ENCODE measurements at regions not wholly inside any gene's neighbourhood (a gene's known extent, or its start where the extent isn't known, plus 50 kb on each side); places are given as distances from the start of the nearest gene placed in this dataset.
"Not testable (repeated sequence)": the region's sequence is repeated elsewhere in the genome, so short reads cannot be mapped to it uniquely, and the experiment has no call there.

DNA sequence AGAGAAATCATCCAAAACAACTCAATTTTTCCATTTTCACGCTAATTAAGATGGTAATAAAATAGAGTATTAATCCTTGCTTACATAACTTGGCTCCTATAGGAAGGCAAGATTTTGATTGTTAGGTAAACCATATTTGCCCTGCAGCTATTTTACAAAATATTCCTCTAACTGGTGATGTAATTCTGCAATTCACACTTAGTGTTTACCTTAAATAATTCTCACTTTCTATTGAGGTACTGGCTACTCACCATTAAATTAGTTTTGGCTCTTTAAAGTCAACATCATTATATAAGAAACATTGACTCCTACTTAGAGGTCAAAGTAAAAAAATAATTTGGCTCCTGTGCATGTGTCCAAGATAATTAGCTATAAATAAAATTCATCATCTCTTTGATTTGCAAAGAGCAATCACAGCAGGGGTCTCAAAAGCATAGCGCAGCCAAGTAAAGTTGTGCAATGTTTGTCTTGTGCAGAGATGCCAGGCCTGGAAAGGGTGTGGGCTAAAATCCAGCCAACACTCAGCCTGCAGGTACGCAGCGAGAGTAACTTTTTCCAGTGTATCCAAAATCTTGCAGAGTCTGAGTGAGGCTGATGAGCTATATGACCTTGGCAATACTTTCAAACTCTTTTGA, 501.2 kb downstream of the MMUT start:
- no peaks in the 10 kb centered on the region for H3K36me3 ChIP-seq (ENCODE audit: control insufficient read depth in 5 of 5, insufficient read depth in 5 of 5, low read length in 5 of 5)
- H3K4me3 ChIP-seq (ENCODE audit: low read depth in 1 of 5, low read length in 5 of 5) = no peak overlapping the region
- H3K9ac ChIP-seq (ENCODE audit: low read length in 5 of 5) = no peak overlapping the region
- H3K4me1 ChIP-seq (ENCODE audit: control insufficient read depth in 5 of 5, insufficient read depth in 5 of 5, low read length in 5 of 5) = no peaks in the 10 kb centered on the region
- no peak overlapping the region for H3K27ac ChIP-seq (ENCODE audit: low read depth, low read length)
- H3K9me3 ChIP-seq (ENCODE audit: control insufficient read depth in 5 of 5, low read length in 5 of 5) = no peaks in the 10 kb centered on the region
- no peaks in the 10 kb centered on the region for H3K27me3 ChIP-seq (ENCODE audit: control insufficient read depth in 5 of 5, insufficient read depth in 4 of 5, low read length in 5 of 5)

DNA sequence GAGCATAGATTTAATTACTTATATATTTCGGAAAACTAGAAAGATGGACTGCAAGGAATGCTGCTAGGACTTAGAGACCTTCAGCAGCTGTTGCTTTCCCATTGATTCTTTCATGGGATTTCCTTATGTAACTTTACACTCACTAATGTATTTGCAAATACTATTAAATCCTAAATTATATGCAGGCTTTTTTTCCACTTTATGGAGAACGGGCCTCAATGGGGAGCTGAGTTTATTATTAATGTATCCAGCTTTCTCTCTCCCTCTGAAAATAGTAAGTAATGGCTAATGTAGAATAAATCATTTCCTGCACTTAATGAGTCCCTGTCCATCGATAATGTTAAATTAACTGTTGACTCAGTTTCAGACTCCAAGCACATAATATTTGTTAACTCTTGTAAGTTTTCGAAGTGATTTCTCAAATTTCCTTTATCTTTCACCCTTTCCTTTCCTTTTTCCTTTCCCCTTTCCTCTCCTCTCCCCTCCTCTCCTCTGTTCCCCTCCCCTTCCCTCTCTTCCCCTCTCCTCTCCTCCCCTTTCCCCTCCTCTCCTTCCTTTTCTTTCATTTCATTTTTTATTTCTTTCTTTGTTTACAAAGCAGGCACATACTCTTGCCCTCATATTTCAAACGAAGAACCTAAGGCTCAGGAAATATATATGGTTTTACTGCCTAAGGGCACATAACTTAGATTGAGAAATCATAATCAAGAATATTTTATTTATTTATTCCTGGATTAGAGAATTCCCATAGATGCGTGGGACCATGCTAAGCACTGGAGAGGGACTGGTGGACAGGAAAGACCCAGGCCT, 503.6 kb downstream of the MMUT start:
- Histone ChIP-seq H3K27ac (ENCODE audit: low read depth, low read length) (no peak overlapping the region), H3K4me3 (ENCODE audit: low read depth in 1 of 5, low read length in 5 of 5) (no peak overlapping the region), H3K36me3 (ENCODE audit: control insufficient read depth in 5 of 5, insufficient read depth in 5 of 5, low read length in 5 of 5) (no peaks in the 10 kb centered on the region), H3K9me3 (ENCODE audit: control insufficient read depth in 5 of 5, low read length in 5 of 5) (no peaks in the 10 kb centered on the region), H3K4me1 (ENCODE audit: control insufficient read depth in 5 of 5, insufficient read depth in 5 of 5, low read length in 5 of 5) (no peaks in the 10 kb centered on the region), H3K9ac (ENCODE audit: low read length in 5 of 5) (no peak overlapping the region), H3K27me3 (ENCODE audit: control insufficient read depth in 5 of 5, insufficient read depth in 4 of 5, low read length in 5 of 5) (no peaks in the 10 kb centered on the region)

DNA sequence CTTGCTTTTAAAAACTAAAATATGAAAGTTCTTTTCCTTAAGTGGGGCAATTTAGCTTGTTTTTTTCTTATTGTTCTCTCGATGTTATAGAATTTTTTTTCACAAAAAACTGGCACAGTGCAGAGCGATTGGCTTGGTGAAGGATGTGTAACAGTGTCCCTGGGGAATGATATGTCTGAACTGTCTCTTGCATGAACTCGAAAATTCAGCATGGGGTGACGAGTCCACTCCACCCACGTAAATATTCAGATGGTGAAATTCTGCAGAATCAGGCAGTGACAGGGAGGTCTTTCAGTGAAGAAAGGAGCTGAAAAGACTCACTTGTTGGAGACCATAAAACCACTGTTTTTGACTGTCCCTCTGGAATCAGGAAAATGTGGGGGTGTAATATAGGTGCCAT, 505.3 kb downstream of the MMUT start:
- H3K27me3 ChIP-seq (ENCODE audit: control insufficient read depth in 5 of 5, insufficient read depth in 4 of 5, low read length in 5 of 5) = no peaks in the 10 kb centered on the region
- no peaks in the 10 kb centered on the region for H3K9me3 ChIP-seq (ENCODE audit: control insufficient read depth in 5 of 5, low read length in 5 of 5)
- H3K27ac ChIP-seq (ENCODE audit: low read depth, low read length) = no peak overlapping the region
- no peak overlapping the region for H3K9ac ChIP-seq (ENCODE audit: low read length in 5 of 5)
- H3K4me3 ChIP-seq (ENCODE audit: low read depth in 1 of 5, low read length in 5 of 5) = no peak overlapping the region
- H3K36me3 ChIP-seq (ENCODE audit: control insufficient read depth in 5 of 5, insufficient read depth in 5 of 5, low read length in 5 of 5) = no peaks in the 10 kb centered on the region
- no peaks in the 10 kb centered on the region for H3K4me1 ChIP-seq (ENCODE audit: control insufficient read depth in 5 of 5, insufficient read depth in 5 of 5, low read length in 5 of 5)

DNA sequence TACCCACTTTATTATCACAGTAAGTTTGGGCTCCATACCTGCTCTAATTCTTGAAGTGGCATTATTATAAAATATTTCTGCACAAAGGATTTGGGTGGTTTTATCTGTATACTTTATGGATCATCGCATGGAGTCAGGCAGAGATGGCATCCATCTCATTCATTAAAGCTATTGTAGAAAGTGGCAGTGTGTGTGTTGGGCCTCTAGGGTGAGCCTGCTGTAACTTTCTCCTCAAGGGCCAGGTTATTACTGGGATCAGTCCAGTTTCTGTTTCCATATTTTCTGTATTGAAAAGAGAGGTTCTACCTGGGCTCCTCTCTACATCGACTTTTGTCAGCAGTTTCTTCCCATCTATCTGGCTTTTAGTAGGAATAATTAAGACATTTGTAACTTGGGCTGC, 511.1 kb downstream of the MMUT start:
- Histone ChIP-seq H3K4me1 (ENCODE audit: control insufficient read depth in 5 of 5, insufficient read depth in 5 of 5, low read length in 5 of 5) (no peaks in the 10 kb centered on the region), H3K9ac (ENCODE audit: low read length in 5 of 5) (no peak overlapping the region), H3K27me3 (ENCODE audit: control insufficient read depth in 5 of 5, insufficient read depth in 4 of 5, low read length in 5 of 5) (no peaks in the 10 kb centered on the region), H3K9me3 (ENCODE audit: control insufficient read depth in 5 of 5, low read length in 5 of 5) (no peaks in the 10 kb centered on the region), H3K4me3 (ENCODE audit: low read depth in 1 of 5, low read length in 5 of 5) (no peak overlapping the region), H3K27ac (ENCODE audit: low read depth, low read length) (no peak overlapping the region), H3K36me3 (ENCODE audit: control insufficient read depth in 5 of 5, insufficient read depth in 5 of 5, low read length in 5 of 5) (no peaks in the 10 kb centered on the region)

DNA sequence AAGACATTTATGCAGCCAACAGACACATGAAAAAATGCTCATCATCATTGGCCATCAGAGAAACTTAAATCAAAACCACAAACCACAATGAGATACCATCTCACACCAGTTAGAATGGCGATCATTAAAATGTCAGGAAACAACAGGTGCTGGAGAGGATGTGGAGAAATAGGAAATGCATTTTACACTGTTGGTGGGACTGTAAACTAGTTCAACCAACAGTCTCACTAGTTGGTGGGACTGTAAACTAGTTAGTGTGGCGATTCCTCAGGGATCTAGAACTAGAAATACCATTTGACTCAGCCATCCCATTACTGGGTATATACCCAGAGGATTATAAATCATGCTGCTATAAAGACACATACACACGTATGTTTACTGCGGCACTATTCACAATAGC, 518.8 kb downstream of the MMUT start:
- not testable (repeated sequence) for H3K27ac ChIP-seq (ENCODE audit: low read depth, low read length); H3K9ac ChIP-seq (ENCODE audit: low read length in 5 of 5); H3K4me3 ChIP-seq (ENCODE audit: low read depth in 1 of 5, low read length in 5 of 5); H3K27me3 ChIP-seq (ENCODE audit: control insufficient read depth in 5 of 5, insufficient read depth in 4 of 5, low read length in 5 of 5); H3K9me3 ChIP-seq (ENCODE audit: control insufficient read depth in 5 of 5, low read length in 5 of 5); H3K36me3 ChIP-seq (ENCODE audit: control insufficient read depth in 5 of 5, insufficient read depth in 5 of 5, low read length in 5 of 5); H3K4me1 ChIP-seq (ENCODE audit: control insufficient read depth in 5 of 5, insufficient read depth in 5 of 5, low read length in 5 of 5)

DNA sequence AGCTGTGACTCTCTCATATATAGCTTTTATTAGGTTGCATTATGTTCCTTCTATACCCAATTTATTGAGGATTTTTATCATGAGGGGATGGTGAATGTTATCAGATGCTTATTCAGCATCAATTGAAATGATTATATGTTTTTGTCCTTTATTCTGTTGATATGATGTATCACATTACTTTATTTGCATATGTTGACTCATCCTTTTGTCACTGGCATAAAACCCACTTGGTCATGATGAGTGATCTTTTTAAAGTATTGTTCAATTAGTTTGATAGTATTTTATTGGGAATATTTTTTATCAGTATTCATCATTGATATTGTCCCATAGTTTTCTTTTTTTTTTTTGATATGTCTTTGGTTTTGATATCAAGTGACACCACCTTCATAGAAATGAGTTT, 529.9 kb downstream of the MMUT start:
- no peak overlapping the region for H3K4me3 ChIP-seq (ENCODE audit: low read depth in 1 of 5, low read length in 5 of 5)
- H3K36me3 ChIP-seq (ENCODE audit: control insufficient read depth in 5 of 5, insufficient read depth in 5 of 5, low read length in 5 of 5) = no peaks in the 10 kb centered on the region
- H3K4me1 ChIP-seq (ENCODE audit: control insufficient read depth in 5 of 5, insufficient read depth in 5 of 5, low read length in 5 of 5) = no peaks in the 10 kb centered on the region
- no peak overlapping the region for H3K9ac ChIP-seq (ENCODE audit: low read length in 5 of 5)
- H3K9me3 ChIP-seq (ENCODE audit: control insufficient read depth in 5 of 5, low read length in 5 of 5) = peaks cover 0 to 7% (median 0%) of the 10 kb centered on the region in 5 donors
- no peaks in the 10 kb centered on the region for H3K27me3 ChIP-seq (ENCODE audit: control insufficient read depth in 5 of 5, insufficient read depth in 4 of 5, low read length in 5 of 5)
- no peak overlapping the region for H3K27ac ChIP-seq (ENCODE audit: low read depth, low read length)

DNA sequence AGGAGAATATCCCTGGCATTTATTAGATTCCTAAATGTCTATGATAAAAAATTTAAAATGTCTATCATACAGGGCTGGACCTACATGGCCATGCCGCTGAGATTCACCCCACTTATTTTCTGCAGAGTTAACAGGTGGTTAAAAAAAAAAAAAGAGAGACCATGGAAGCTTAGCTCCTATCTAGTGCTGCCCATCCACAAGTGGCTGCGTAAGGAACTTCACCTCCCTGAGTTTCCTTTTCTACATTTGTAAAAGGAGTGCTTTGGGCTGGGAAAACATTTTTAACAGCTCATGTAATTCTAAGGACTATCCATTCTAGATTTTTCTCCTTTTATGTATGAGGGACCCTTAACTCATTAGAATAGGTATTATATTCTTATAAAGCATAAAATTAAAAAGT, 534.1 kb downstream of the MMUT start:
- H3K9me3 ChIP-seq (ENCODE audit: control insufficient read depth in 5 of 5, low read length in 5 of 5) = no peaks in the 10 kb centered on the region
- H3K27me3 ChIP-seq (ENCODE audit: control insufficient read depth in 5 of 5, insufficient read depth in 4 of 5, low read length in 5 of 5) = no peaks in the 10 kb centered on the region
- no peak overlapping the region for H3K27ac ChIP-seq (ENCODE audit: low read depth, low read length)
- no peaks in the 10 kb centered on the region for H3K4me1 ChIP-seq (ENCODE audit: control insufficient read depth in 5 of 5, insufficient read depth in 5 of 5, low read length in 5 of 5)
- H3K36me3 ChIP-seq (ENCODE audit: control insufficient read depth in 5 of 5, insufficient read depth in 5 of 5, low read length in 5 of 5) = no peaks in the 10 kb centered on the region
- no peak overlapping the region for H3K9ac ChIP-seq (ENCODE audit: low read length in 5 of 5)
- no peak overlapping the region for H3K4me3 ChIP-seq (ENCODE audit: low read depth in 1 of 5, low read length in 5 of 5)

DNA sequence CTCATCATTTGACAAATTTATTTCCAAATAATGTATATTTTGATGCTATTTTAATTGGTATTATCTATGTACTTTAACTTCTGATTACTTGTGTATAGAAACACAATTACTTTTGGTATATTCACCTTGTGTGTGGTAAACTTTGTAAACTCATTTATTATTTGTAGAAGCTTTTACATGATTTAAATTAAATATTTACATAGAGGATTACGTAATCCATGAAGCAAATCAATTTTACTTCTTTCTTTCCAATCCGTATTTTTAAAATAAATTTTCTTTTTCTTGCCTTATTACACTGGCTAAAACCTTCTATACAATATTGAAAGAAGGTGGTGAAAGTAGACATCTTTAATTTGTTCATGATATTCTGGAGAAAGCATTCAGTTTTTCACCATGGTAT, 540.2 kb downstream of the MMUT start:
- no peak overlapping the region for H3K27ac ChIP-seq (ENCODE audit: low read depth, low read length)
- no peaks in the 10 kb centered on the region for H3K27me3 ChIP-seq (ENCODE audit: control insufficient read depth in 5 of 5, insufficient read depth in 4 of 5, low read length in 5 of 5)
- no peaks in the 10 kb centered on the region for H3K36me3 ChIP-seq (ENCODE audit: control insufficient read depth in 5 of 5, insufficient read depth in 5 of 5, low read length in 5 of 5)
- H3K9ac ChIP-seq (ENCODE audit: low read length in 5 of 5) = no peak overlapping the region
- no peaks in the 10 kb centered on the region for H3K4me1 ChIP-seq (ENCODE audit: control insufficient read depth in 5 of 5, insufficient read depth in 5 of 5, low read length in 5 of 5)
- H3K9me3 ChIP-seq (ENCODE audit: control insufficient read depth in 5 of 5, low read length in 5 of 5) = no peaks in the 10 kb centered on the region
- no peak overlapping the region for H3K4me3 ChIP-seq (ENCODE audit: low read depth in 1 of 5, low read length in 5 of 5)

DNA sequence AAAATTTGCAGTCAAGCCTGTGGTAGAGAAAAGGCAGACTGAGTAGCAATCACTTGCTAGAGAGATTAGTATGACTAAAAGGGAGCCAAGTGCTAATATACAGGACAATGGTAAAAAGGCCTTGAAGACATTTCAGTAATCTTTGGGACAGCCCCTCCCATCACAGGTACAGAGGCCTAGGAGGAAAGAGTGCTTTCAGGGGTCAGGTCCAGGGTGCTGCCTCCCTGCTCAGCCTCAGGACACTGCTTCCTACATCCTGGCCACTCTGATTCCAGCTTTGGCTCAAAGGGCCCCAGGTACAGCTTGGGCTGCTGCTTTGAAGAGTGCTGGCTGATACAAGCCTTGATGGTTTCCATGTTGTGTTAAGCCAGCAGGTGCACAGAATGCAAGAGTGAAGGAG, 543.5 kb downstream of the MMUT start:
- Histone ChIP-seq H3K9ac (ENCODE audit: low read length in 5 of 5) (no peak overlapping the region), H3K4me3 (ENCODE audit: low read depth in 1 of 5, low read length in 5 of 5) (no peak overlapping the region), H3K9me3 (ENCODE audit: control insufficient read depth in 5 of 5, low read length in 5 of 5) (peaks cover 0 to 4% (median 0%) of the 10 kb centered on the region in 5 donors), H3K27me3 (ENCODE audit: control insufficient read depth in 5 of 5, insufficient read depth in 4 of 5, low read length in 5 of 5) (no peaks in the 10 kb centered on the region), H3K4me1 (ENCODE audit: control insufficient read depth in 5 of 5, insufficient read depth in 5 of 5, low read length in 5 of 5) (no peaks in the 10 kb centered on the region), H3K36me3 (ENCODE audit: control insufficient read depth in 5 of 5, insufficient read depth in 5 of 5, low read length in 5 of 5) (no peaks in the 10 kb centered on the region), H3K27ac (ENCODE audit: low read depth, low read length) (no peak overlapping the region)

DNA sequence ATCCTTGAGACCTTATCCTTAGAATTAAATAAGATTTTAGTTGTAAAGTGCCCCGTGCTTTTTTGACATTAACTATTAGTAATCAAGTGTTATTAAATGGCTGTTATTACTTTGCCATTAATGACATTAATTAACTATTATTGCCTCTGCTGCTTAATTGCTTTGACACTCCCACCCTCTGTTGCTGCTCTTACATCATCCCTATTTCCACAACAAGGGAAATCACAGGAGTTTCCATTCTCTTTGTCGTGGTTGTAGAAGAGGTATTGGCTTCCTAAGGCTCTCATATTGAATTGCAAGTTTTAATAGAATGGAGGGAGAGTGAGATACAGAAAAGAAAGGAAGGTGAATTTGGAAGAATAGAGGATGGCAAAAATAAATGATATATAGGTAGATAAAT, 545.8 kb downstream of the MMUT start:
- Histone ChIP-seq H3K36me3 (ENCODE audit: control insufficient read depth in 5 of 5, insufficient read depth in 5 of 5, low read length in 5 of 5) (no peaks in the 10 kb centered on the region), H3K27ac (ENCODE audit: low read depth, low read length) (no peak overlapping the region), H3K27me3 (ENCODE audit: control insufficient read depth in 5 of 5, insufficient read depth in 4 of 5, low read length in 5 of 5) (no peaks in the 10 kb centered on the region), H3K9ac (ENCODE audit: low read length in 5 of 5) (no peak overlapping the region), H3K9me3 (ENCODE audit: control insufficient read depth in 5 of 5, low read length in 5 of 5) (peaks cover 0 to 4% (median 0%) of the 10 kb centered on the region in 5 donors), H3K4me1 (ENCODE audit: control insufficient read depth in 5 of 5, insufficient read depth in 5 of 5, low read length in 5 of 5) (no peaks in the 10 kb centered on the region), H3K4me3 (ENCODE audit: low read depth in 1 of 5, low read length in 5 of 5) (no peak overlapping the region)

Data from subcutaneous abdominal adipose tissue (tissue), 5 donors.